Renal cortex interstitium (tissue), 11 donors: ENCODE measurements at regions not wholly inside any gene's neighbourhood (a gene's known extent, or its start where the extent isn't known, plus 50 kb on each side); places are given as distances from the start of the nearest gene placed in this dataset.
A peak's percentile ranks its signal among the peaks of the same experiment; 100 is the strongest.

Source experiments
- DNase-seq, 11 donors: peaks; one replicate each; pipeline ENCODE4 v3.0.0-alpha.2; 2013; ENCODE audit warnings: low read depth in 9 of 11, low spot score in 4 of 11; ENCODE audit errors: extremely low read depth in 1 of 11

DNA sequence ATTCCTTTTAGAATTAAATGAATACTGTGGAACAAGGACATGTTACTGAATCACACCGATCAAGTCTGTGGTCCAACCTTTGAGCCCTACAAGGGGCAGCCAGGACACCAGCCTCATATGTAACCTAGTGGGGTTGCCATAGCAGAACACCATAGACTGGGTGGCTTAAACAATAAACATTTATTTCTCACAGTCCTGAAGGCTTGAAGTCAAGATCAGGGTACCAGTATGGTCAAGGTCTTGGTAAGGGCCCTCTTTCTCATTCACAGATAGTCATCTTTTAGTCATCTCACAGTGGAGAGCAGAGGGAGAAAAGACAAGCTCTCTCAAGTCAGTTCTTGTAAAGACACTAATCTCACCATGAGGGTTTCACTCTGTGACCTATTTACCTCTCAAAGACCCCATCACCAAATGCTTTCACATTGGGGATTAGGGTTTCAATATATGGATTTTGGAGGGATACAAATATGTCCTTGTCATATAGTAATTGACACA is 422.5 kb downstream of the GADD45G start:
- no peak for DNase-seq

GRCh38 chr9:90029386-90029785 is 424.6 kb downstream of the GADD45G start:
- DNase-seq: no peak

DNA sequence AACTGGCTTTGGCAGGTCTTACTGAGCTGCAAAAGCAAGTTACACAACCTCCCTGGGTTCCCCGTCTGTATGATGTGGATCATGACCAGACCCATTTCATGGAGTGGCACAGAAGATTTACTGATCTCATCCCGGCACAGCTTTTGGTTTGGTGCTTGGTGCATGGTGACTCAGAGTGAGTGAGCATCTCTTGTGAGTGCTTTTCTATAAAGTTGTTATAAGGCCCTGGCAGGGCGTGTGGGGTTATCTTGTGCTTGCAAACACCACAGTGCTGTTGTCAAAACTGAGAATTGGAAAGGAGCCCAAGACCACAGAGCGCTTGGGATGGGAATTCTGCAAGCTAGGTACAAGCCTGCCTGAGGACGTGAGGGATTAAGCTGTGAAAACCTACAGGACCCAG is 425.2 kb downstream of the GADD45G start:
- DNase-seq: no peak

DNA sequence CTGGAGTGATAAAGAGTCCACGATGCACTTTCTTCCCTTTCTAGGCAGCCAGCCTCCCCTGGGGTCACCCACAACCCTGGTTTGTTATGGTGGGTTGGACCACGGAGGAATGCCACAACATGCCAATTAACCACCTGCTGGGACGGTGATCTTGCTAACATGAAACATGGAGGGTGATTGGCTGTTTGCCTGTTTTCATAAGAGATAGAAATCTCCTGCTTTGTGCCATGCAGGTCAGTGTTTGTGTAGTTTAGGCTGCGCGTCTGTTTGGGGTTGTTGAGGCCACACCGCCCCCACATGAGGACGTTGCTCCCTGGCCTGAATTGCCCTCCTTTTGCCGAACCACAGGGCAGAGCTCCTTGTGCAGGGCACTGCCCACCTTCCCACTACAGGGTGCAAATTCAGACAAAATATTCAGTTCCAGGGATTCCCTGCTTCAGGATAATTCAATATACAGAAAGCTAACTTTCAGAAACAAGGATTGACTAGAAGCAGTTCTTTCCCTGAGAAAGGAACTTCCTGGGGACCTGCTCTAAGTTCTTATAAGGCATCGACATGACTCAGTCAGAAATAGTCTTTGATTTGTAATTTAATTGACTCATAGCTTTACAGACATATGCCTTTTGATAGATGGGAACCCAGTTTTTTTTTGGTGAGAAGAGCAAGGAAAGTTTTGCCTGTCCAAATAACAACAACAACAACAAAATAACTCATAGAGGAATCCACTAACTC is 427.6 kb downstream of the GADD45G start:
- DNase-seq: no peak

GRCh38 chr9:90033028-90033650 is 428.3 kb downstream of the GADD45G start:
- DNase-seq: no peak

DNA sequence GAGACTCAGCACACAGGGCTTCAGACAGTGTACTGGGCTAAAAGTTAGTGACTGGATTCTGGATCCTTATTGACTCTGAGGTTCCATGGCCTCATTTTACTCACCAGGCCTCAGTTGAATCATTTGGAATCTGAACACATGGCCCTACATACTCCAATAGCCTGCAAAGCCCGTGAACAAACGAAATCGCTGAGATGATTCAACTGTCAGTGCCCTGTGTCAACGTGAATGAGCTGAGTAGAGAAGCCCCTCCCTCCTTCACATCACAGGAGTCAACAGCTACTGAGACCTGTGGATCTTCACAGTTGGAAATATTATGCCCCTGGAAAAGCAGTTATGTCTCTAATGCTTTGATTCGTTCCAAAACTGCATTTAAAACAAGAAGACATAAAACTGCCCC is 429.3 kb downstream of the GADD45G start:
- no peak for DNase-seq

DNA sequence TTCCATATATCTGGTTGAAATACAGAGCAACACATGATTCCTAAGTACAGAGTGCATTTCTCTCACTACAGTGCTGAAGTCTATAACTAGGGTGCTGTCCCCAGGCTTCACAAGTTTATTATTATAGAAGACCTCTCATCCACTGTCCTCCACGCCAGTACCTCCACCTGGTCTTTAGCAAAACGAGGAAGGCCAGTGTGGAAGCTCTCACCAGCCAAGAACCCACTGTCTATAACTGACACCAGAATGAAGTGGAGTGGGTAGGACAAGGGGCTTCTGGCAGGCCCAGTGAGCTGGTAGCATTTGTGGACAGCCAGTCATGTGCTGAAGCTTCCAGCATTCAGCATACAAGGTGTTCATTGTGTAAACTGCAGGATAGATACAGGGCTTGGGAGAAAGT is 430.7 kb downstream of the GADD45G start:
- no peak for DNase-seq

DNA sequence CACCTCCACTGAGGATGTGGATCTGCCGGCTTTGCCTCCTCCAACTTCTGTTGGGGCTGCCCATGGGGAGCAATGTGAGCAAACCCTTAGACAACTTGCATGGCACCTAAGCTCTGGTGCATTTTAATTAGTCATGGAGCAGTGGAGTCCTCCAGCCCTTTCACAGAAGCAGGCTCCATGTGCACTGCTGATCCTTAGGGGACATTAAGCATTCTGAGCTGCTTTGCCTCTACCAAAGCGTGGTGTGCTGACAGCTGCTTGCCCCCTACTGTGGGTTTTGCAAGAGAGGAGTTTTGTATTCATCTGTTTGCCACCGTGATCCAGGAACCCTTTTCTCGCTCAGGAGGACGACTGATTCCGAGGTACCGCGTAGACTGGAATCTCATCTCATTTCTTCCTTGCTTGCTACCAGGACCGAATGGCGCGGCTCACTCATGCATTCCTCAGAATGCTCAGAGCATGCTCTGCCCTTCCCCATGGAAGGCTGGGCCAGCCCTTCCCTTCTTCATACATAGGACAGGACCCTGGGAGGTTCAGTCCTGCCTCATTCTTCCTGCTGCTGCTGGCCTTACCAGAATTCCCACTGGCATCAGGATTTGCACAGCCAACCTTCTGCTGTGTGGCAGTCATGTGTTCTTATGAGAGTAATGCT is 432.5 kb downstream of the GADD45G start:
- no peak for DNase-seq

GRCh38 chr9:90038763-90039162 is 434.0 kb downstream of the GADD45G start:
- peak; percentile 15 to 66 (median 33) for DNase-seq

GRCh38 chr9:90044263-90044662 is 439.5 kb downstream of the GADD45G start:
- no peak for DNase-seq

DNA sequence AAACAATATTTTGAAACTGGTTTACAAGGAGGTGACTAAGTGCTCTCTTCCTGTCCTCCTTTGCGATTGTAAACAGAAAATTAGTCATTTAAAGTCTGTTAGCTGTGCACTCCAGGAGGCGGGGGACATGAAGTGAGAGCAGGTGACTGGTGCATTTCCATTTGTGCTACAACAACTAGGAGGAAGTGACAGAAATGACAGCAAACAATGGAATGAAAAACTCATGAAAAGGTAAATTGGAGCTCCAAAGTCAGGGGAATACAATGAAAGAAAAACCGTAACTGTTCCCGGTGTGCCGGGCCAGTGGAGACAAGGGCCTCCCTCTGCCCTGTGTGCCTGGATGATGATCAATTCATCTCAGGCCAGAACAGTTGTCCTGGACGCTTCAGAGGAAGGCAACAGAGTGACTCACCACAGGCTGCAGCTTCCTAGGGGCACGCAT is 439.9 kb downstream of the GADD45G start:
- no peak for DNase-seq

DNA sequence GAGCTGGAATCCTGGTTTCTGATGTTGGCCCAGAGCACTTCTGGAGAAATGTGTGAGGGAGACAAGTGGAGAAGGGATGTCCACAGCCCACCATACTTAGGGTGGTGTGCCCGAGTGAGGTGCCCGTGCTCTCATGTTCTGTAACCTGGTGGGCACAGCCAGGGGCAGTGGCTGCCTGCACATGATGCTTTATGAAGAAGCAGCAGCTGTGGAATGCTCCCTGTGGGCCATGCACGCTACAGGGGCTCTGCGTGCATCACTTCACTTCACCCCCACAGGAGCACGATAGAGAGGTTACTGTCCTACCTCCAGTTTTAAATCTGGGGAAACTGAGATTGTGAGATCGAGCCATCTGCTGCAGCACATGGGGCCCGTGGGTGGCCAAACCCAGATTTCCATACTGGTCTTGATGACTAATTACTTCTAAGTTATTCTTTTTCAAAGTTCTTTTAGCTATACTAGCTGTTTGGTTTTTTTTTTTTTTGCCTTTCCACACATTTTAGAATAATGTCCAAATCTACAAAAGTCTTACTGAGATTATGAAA is 441.6 kb downstream of the GADD45G start:
- no peak for DNase-seq

GRCh38 chr9:90047828-90048227 is 443.0 kb downstream of the GADD45G start:
- DNase-seq: no peak

GRCh38 chr9:90052366-90052765 is 447.6 kb downstream of the GADD45G start:
- DNase-seq: no peak

GRCh38 chr9:90053027-90053426 is 448.2 kb downstream of the GADD45G start:
- no peak for DNase-seq

DNA sequence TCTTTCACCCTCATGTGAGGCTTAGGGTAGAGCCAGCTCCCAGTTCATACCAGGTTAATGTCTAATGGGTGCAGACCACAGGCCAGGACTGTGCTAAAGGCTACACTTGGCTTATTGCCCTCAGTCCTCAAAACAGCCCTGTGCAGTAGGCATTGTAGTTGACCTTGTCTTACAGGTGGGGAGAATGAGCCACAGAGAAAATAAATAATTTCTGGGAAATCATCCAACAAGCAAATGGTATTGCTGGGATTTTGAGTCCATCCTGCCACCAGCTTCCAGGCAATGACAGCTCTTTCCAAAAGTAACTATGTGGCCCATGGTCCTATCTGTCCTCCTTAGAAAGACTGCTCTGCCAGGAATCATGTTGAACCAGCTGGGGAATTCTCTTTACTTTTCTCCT is 450.0 kb downstream of the GADD45G start:
- no peak for DNase-seq

DNA sequence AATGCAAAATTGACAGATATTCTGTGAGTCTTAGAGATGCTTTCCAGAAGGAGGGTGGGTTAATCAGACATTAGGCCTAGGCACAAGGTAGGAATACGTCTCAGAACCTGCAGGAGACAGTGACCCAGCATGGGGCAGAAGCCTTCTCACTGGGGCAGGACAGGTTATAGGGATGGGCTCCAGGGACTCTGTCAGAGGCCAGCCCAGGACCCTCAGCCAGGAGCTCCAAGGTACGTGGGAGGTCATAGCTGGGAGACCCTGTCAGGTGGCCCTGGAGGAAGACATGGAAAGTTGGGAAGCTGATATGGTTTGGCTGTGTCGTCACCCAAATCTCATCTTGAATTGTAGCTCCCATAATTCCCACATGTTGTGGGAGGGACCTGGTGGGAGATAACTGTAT is 450.4 kb downstream of the GADD45G start:
- DNase-seq: no peak

DNA sequence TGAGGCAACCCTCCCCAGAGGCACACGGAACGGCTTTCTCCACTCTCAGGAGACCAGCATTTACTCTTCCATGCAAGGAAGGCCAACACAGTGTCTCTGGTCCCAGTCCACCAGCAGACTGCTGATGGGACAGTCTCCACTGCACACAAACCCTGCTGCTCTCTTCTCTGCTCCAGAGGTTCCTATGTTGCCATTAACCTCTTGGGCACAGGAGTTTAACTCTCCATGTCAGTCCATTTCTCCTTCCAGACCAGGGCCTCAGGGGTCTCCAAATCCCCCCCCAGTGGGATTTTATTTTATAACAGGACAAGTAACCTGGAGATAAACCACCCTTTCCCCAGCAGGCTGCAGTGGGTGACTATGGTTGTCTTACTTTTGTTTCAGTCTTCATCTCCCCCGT is 452.5 kb downstream of the GADD45G start:
- DNase-seq: no peak

DNA sequence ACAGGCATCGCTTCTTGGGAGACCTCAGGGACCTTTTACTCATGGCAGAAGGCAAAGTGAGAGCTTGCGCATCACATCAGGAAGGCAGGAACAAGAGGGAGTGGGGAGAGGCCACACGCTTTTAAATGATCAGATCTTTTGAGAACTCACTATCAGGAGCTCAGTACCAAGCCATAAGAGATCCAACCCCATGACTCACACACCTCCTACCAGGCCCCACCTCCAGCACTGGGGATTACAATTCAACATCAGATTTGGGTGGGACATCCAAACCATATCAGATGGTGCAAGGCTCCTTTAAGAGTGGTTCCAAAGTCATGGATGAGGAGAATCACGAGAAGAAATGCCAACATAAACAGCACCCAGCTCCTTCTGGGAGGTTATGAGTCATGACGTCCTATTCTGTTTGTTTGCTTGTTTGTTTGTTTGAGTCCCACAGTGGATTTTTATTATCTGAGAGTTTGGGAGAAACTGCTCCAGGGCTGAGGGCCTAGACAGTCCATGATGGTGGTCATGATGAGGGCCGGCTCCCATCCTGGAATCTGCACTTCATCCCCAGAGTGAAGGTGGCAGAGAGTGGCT is 453.5 kb downstream of the GADD45G start:
- DNase-seq: no peak

- no peak for DNase-seq
Measured at GRCh38 chr9:90059436-90059835, 454.6 kb downstream of the GADD45G start.
